Stomach (tissue), 8 donors: ENCODE measurements at regions not wholly inside any gene's neighbourhood (a gene's known extent, or its start where the extent isn't known, plus 50 kb on each side); places are given as distances from the start of the nearest gene placed in this dataset.
"Not testable (repeated sequence)": the region's sequence is repeated elsewhere in the genome, so short reads cannot be mapped to it uniquely, and the experiment has no call there.

Experiments
- DNase-seq, 2 donors: peaks; one replicate each; pipeline versions ENCODE4 v3.0.0 to v3.0.0-alpha.2; 2013 to 2019
- H3K27ac ChIP-seq, 5 donors: fragments of 200-600 bp in 4 of 5; sonication (generic) in 4 of 5; one replicate each; pipeline ENCODE4 v1.5.1; 2013 to 2019; ENCODE audit warnings: mild to moderate bottlenecking in 1 of 5, moderate library complexity in 1 of 5
- H3K27me3 ChIP-seq, 3 donors: fragments of 200-600 bp; sonication (generic); one replicate each; pipeline ENCODE4 v1.5.1; 2017 to 2019; ENCODE audit warnings: mixed run types in 1 of 3
- H3K36me3 ChIP-seq, 4 donors: fragments of 200-600 bp; sonication (generic); 1 replicate in 3 of 4; 2 replicates in 1 of 4; pipeline ENCODE4 v1.5.1; 2016 to 2019
- H3K4me1 ChIP-seq, 4 donors: fragments of 200-600 bp; sonication (generic); one replicate each; pipeline ENCODE4 v1.5.1; 2016 to 2019
- H3K4me3 ChIP-seq, 4 donors: fragments of 200-600 bp; sonication (generic) in 3 of 4; one replicate each; pipeline ENCODE4 v1.5.1; 2016 to 2019; ENCODE audit warnings: mild to moderate bottlenecking in 1 of 4
- H3K9me3 ChIP-seq, 4 donors: fragments of 200-600 bp; sonication (generic); one replicate each; pipeline ENCODE4 v1.5.1; 2016 to 2019
- CTCF ChIP-seq, 7 experiments: fragments of 450-650 bp in 4 of 7; fragments of 200-600 bp in 3 of 7; sonication (generic) in 3 of 7; IDR thresholded peaks; one replicate each; pipeline ENCODE4 v1.5.1; 2016 to 2019; ENCODE audit warnings: antibody characterized with exemption in 7 of 7, control low read depth in 2 of 7, mild to moderate bottlenecking in 1 of 7
- EP300 ChIP-seq: sonication (generic); formaldehyde crosslinking; IDR thresholded peaks from one replicate; pipeline ENCODE4 v1.6.1; 2017; ENCODE audit warnings: antibody characterized with exemption
- POLR2A ChIP-seq, 4 donors: fragments of 450-650 bp; IDR thresholded peaks; one replicate each; pipeline ENCODE4 v1.6.1; 2016; ENCODE audit warnings: antibody characterized with exemption in 4 of 4, control low read depth in 2 of 4, mild to moderate bottlenecking in 1 of 4, moderate library complexity in 1 of 4
- POLR2AphosphoS5 ChIP-seq, 3 donors: sonication (generic); formaldehyde crosslinking; IDR thresholded peaks; one replicate each; pipeline ENCODE4 v1.6.1; 2016; ENCODE audit warnings: antibody characterized with exemption in 3 of 3
- WGBS, 5 donors: extraction: QIAGEN DNeasy Blood & Tissue Kit in 3 of 5; methylation state at CpG; one replicate each; pipeline versions ENCODE4 v1.1.5 to v1.1.7; 2013 to 2018; 5-methylcytosine and 5-hydroxymethylcytosine counted together
- intact Hi-C: fragments of 100-400 bp; cut with DNase I; formaldehyde crosslinking; loops from one replicate; pipeline ENCODE4 v1.15.1; 2023; ENCODE audit warnings: low total_unique reads
- donor health status: healthy with polysubstance abuse.
- donor health status: Bipolar disorder and iron deficiency.
- donor health status: healthy.

- Histone ChIP-seq H3K36me3 (no peaks in the 10 kb centered on the region), H3K4me1 (peaks cover 0 to 7% (median 6%) of the 10 kb centered on the region in 4 donors), H3K9me3 (no peaks in the 10 kb centered on the region), H3K27ac (no peak overlapping the region), H3K4me3 (no peak overlapping the region), H3K27me3 (no peaks in the 10 kb centered on the region)
- intact Hi-C loops = no loop called here
- DNase-seq = no peak
- TF ChIP-seq POLR2AphosphoS5 (IDR thresholded peaks at IDR 0.05) (no peak), POLR2A (IDR thresholded peaks at IDR 0.05) (no peak), CTCF (IDR thresholded peaks at IDR 0.05) (no peak)
- 73 to 91% (median 87%) methylated on average over 7 of the region's 7 CpGs for WGBS, 5 donors
Measured at GRCh38 chr5:57429513-57430120, 53.0 kb downstream of the ACTBL2 start.

- intact Hi-C loops, H3K36me3 ChIP-seq: not testable (repeated sequence)
- 74 to 91% (median 83%) methylated on average over 2 of the region's 2 CpGs for WGBS, 5 donors
Measured at GRCh38 chr5:57429021-57429420, 53.6 kb downstream of the ACTBL2 start.

GRCh38 chr5:57422993-57423392 lies 59.6 kb downstream of the ACTBL2 start:
- no peaks in the 10 kb centered on the region for H3K36me3 ChIP-seq
- DNase-seq = no peak
- H3K9me3 ChIP-seq = no peaks in the 10 kb centered on the region
- 85 to 99% (median 92%) methylated on average over 12 to 17 of the region's 17 CpGs for whole genome bisulfite sequencing, 5 donors
- TF ChIP-seq POLR2A (IDR thresholded peaks at IDR 0.05) (no peak), CTCF (IDR thresholded peaks at IDR 0.05) (no peak), EP300 (no peak), POLR2AphosphoS5 (IDR thresholded peaks at IDR 0.05) (no peak)
- no peaks in the 10 kb centered on the region for H3K4me1 ChIP-seq
- H3K27ac ChIP-seq = no peak overlapping the region
- intact Hi-C loops = no loop called here
- no peak overlapping the region for H3K4me3 ChIP-seq
- H3K27me3 ChIP-seq = no peaks in the 10 kb centered on the region

More at GRCh38 chr5:57429021-57429420, 53.6 kb downstream of the ACTBL2 start:
- H3K4me1 ChIP-seq, DNase-seq, H3K27me3 ChIP-seq, H3K4me3 ChIP-seq, H3K27ac ChIP-seq, H3K9me3 ChIP-seq: not testable (repeated sequence)

GRCh38 chr5:57422341-57422740 lies 60.3 kb downstream of the ACTBL2 start:
- H3K27ac ChIP-seq = no peak overlapping the region
- H3K36me3 ChIP-seq = no peaks in the 10 kb centered on the region
- intact Hi-C loops = no loop called here
- H3K9me3 ChIP-seq = no peaks in the 10 kb centered on the region
- H3K4me1 ChIP-seq = no peaks in the 10 kb centered on the region
- no peak for TF ChIP-seq POLR2A (IDR thresholded peaks at IDR 0.05)
- TF ChIP-seq POLR2AphosphoS5 (IDR thresholded peaks at IDR 0.05) = no peak
- no peak for TF ChIP-seq CTCF (IDR thresholded peaks at IDR 0.05)
- no peak for TF ChIP-seq EP300
- H3K27me3 ChIP-seq = no peaks in the 10 kb centered on the region
- no peak overlapping the region for H3K4me3 ChIP-seq
- WGBS, 5 donors = 94 to 97% (median 96%) methylated on average over 21 of the region's 21 CpGs
- no peak for DNase-seq

GRCh38 chr5:57420801-57421200 lies 61.8 kb downstream of the ACTBL2 start:
- TF ChIP-seq EP300 = no peak
- TF ChIP-seq CTCF (IDR thresholded peaks at IDR 0.05) = no peak
- no peak for TF ChIP-seq POLR2A (IDR thresholded peaks at IDR 0.05)
- no peak for TF ChIP-seq POLR2AphosphoS5 (IDR thresholded peaks at IDR 0.05)
- no peak for DNase-seq
- Histone ChIP-seq H3K36me3 (no peaks in the 10 kb centered on the region), H3K4me3 (no peak overlapping the region), H3K4me1 (peaks cover 0 to 12% (median 10%) of the 10 kb centered on the region in 4 donors), H3K9me3 (no peaks in the 10 kb centered on the region), H3K27me3 (no peaks in the 10 kb centered on the region), H3K27ac (no peak overlapping the region)
- intact Hi-C loops = no loop called here
- WGBS, 5 donors = 86 to 90% (median 87%) methylated on average over 3 of the region's 3 CpGs
